ENCODE measurements at regions not wholly inside any gene's neighbourhood (a gene's known extent, or its start where the extent isn't known, plus 50 kb on each side); places are given as distances from the start of the nearest gene placed in this dataset.

- ChIA-PET CTCF (ENCODE audit: unreplicated experiment) (no interaction called here), POLR2A (no interaction called here)
- H3K9me2 ChIP-seq (ENCODE audit: insufficient read depth, low read length) = peaks cover 5% of the 10 kb centered on the region; the same call in 1 of the 2 replicates
- no peaks in the 10 kb centered on the region for H3K4me1 ChIP-seq (ENCODE audit: insufficient read depth, low read length, poor library complexity, severe bottlenecking)
- H3K4me2 ChIP-seq (ENCODE audit: low read length) = no peak overlapping the region
- no peaks in the 10 kb centered on the region for H3K36me3 ChIP-seq (ENCODE audit: insufficient read depth, low read length)
- H3K9me3 ChIP-seq (ENCODE audit: low read length) = no peaks in the 10 kb centered on the region
- H2AFZ ChIP-seq (ENCODE audit: low read length) = no peak overlapping the region
- H3K4me3 ChIP-seq (ENCODE audit: low read depth, low read length, poor library complexity, severe bottlenecking) = no peak overlapping the region
- DNase-seq (ENCODE audit: low spot score) = no peak
- no peaks in the 10 kb centered on the region for H4K20me1 ChIP-seq (ENCODE audit: insufficient read depth, low read length)
- no peak overlapping the region for H3K27ac ChIP-seq (ENCODE audit: low read depth, low read length, poor library complexity, severe bottlenecking)
- H3K79me2 ChIP-seq (ENCODE audit: insufficient read depth, low read depth, low read length) = no peaks in the 10 kb centered on the region
- no TSS peak for BruUV-seq (replicated peaks)
- intact Hi-C loops (cut with micrococcal nuclease; ENCODE audit: unreplicated experiment) = no loop called here
- TF ChIP-seq, protein P1, sequence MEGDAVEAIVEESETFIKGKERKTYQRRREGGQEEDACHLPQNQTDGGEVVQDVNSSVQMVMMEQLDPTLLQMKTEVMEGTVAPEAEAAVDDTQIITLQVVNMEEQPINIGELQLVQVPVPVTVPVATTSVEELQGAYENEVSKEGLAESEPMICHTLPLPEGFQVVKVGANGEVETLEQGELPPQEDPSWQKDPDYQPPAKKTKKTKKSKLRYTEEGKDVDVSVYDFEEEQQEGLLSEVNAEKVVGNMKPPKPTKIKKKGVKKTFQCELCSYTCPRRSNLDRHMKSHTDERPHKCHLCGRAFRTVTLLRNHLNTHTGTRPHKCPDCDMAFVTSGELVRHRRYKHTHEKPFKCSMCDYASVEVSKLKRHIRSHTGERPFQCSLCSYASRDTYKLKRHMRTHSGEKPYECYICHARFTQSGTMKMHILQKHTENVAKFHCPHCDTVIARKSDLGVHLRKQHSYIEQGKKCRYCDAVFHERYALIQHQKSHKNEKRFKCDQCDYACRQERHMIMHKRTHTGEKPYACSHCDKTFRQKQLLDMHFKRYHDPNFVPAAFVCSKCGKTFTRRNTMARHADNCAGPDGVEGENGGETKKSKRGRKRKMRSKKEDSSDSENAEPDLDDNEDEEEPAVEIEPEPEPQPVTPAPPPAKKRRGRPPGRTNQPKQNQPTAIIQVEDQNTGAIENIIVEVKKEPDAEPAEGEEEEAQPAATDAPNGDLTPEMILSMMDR (conservative IDR thresholded peaks at IDR 0.05; ENCODE audit: low read length) = no peak
- TF ChIP-seq EZH2phosphoT487 (IDR thresholded peaks at IDR 0.05; ENCODE audit: borderline replicate concordance, low read depth, low read length) = no peak
Observed at GRCh38 chr14:58907803-58908202, 270.0 kb downstream of the DACT1 start.

- H3K9me3 ChIP-seq (ENCODE audit: low read length) = no peaks in the 10 kb centered on the region
- H3K4me1 ChIP-seq (ENCODE audit: insufficient read depth, low read length, poor library complexity, severe bottlenecking) = no peaks in the 10 kb centered on the region
- no peak for TF ChIP-seq EZH2phosphoT487 (IDR thresholded peaks at IDR 0.05; ENCODE audit: borderline replicate concordance, low read depth, low read length)
- TF ChIP-seq, protein P1 (conservative IDR thresholded peaks at IDR 0.05; ENCODE audit: low read length) = no peak
- BruUV-seq (replicated peaks) = no TSS peak
- H2AFZ ChIP-seq (ENCODE audit: low read length) = no peak overlapping the region
- no peak overlapping the region for H3K27ac ChIP-seq (ENCODE audit: low read depth, low read length, poor library complexity, severe bottlenecking)
- CTCF ChIA-PET (ENCODE audit: unreplicated experiment) = no interaction called here
- no peak overlapping the region for H3K4me3 ChIP-seq (ENCODE audit: low read depth, low read length, poor library complexity, severe bottlenecking)
- no peak for DNase-seq (ENCODE audit: low spot score)
- H3K4me2 ChIP-seq (ENCODE audit: low read length) = no peak overlapping the region
- no peaks in the 10 kb centered on the region for H3K79me2 ChIP-seq (ENCODE audit: insufficient read depth, low read depth, low read length)
- H3K9me2 ChIP-seq (ENCODE audit: insufficient read depth, low read length) = peaks cover under 1% of the 10 kb centered on the region; the same call in 1 of the 2 replicates
- H3K36me3 ChIP-seq (ENCODE audit: insufficient read depth, low read length) = no peaks in the 10 kb centered on the region
- POLR2A ChIA-PET = interaction anchor here (0.7 kb wide), 1 partner anchor 27 kb away, joined by 3 read pairs; no protein-coding TSS in a partner anchor
- H4K20me1 ChIP-seq (ENCODE audit: insufficient read depth, low read length) = no peaks in the 10 kb centered on the region
- intact Hi-C loops (cut with micrococcal nuclease; ENCODE audit: unreplicated experiment) = no loop called here
Observed at GRCh38 chr14:58912287-58912686, 274.5 kb downstream of the DACT1 start.

- no peak for TF ChIP-seq EZH2phosphoT487 (IDR thresholded peaks at IDR 0.05; ENCODE audit: borderline replicate concordance, low read depth, low read length)
- TF ChIP-seq, protein P1 (conservative IDR thresholded peaks at IDR 0.05; ENCODE audit: low read length) = no peak
- CTCF ChIA-PET (ENCODE audit: unreplicated experiment) = no interaction called here
- H3K4me1 ChIP-seq (ENCODE audit: insufficient read depth, low read length, poor library complexity, severe bottlenecking) = no peaks in the 10 kb centered on the region
- no peaks in the 10 kb centered on the region for H3K79me2 ChIP-seq (ENCODE audit: insufficient read depth, low read depth, low read length)
- H2AFZ ChIP-seq (ENCODE audit: low read length) = no peak overlapping the region
- BruUV-seq (replicated peaks) = no TSS peak
- POLR2A ChIA-PET = interaction anchor here (0.7 kb wide), 1 partner anchor 27 kb away, joined by 3 read pairs; no protein-coding TSS in a partner anchor
- no peaks in the 10 kb centered on the region for H3K36me3 ChIP-seq (ENCODE audit: insufficient read depth, low read length)
- H3K27ac ChIP-seq (ENCODE audit: low read depth, low read length, poor library complexity, severe bottlenecking) = no peak overlapping the region
- H3K9me3 ChIP-seq (ENCODE audit: low read length) = no peaks in the 10 kb centered on the region
- no peak overlapping the region for H3K4me2 ChIP-seq (ENCODE audit: low read length)
- H3K9me2 ChIP-seq (ENCODE audit: insufficient read depth, low read length) = no peaks in the 10 kb centered on the region
- no peak overlapping the region for H3K4me3 ChIP-seq (ENCODE audit: low read depth, low read length, poor library complexity, severe bottlenecking)
- H4K20me1 ChIP-seq (ENCODE audit: insufficient read depth, low read length) = no peaks in the 10 kb centered on the region
- intact Hi-C loops (cut with micrococcal nuclease; ENCODE audit: unreplicated experiment) = no loop called here
- DNase-seq (ENCODE audit: low spot score) = no peak
Observed at GRCh38 chr14:58912799-58913432, 275.2 kb downstream of the DACT1 start.

All from OCI-LY7 (cell line).